Activated CD4-positive, alpha-beta memory T cell treated with anti-CD3 and anti-CD28 coated beads, Interleukin-2, amount 10 ng/mL, durations not matched to agents 7 days and 5 days (primary cell): ENCODE measurements at regions not wholly inside any gene's neighbourhood (a gene's known extent, or its start where the extent isn't known, plus 50 kb on each side); places are given as distances from the start of the nearest gene placed in this dataset.

Source experiments
- CTCF ChIA-PET: fragments of 350-600 bp; sonication (Branson Sonifier 250); formaldehyde crosslinking; loops from one replicate; lab custom pipeline; 2021; ENCODE audit warnings: antibody characterized with exemption, inconsistent platforms; lab: Charles Lee
- POLR2A ChIA-PET: fragments of 350-600 bp; sonication (Branson Sonifier 250); formaldehyde crosslinking; loops from one replicate; lab custom pipeline; 2021; ENCODE audit warnings: antibody characterized with exemption; lab: Charles Lee
- DNase-seq: peaks from one replicate; pipeline ENCODE4 v3.0.0-alpha.2; 2020
- H3K27ac Mint-ChIP-seq: one replicate; pipeline ENCODE4 v1.8.0; 2021; ENCODE audit warnings: mild to moderate bottlenecking, mixed read lengths
- H3K27me3 Mint-ChIP-seq: one replicate; pipeline ENCODE4 v1.8.0; 2021; ENCODE audit warnings: mixed read lengths
- H3K36me3 Mint-ChIP-seq: one replicate; pipeline ENCODE4 v1.8.0; 2021; ENCODE audit warnings: low read depth, mixed read lengths
- H3K4me1 Mint-ChIP-seq: one replicate; pipeline ENCODE4 v1.8.0; 2021; ENCODE audit warnings: mixed read lengths
- H3K4me3 Mint-ChIP-seq: one replicate; pipeline ENCODE4 v1.8.0; 2021; ENCODE audit warnings: mild to moderate bottlenecking, mixed read lengths
- H3K9me3 Mint-ChIP-seq: one replicate; pipeline ENCODE4 v1.8.0; 2021; ENCODE audit warnings: mixed read lengths

DNA sequence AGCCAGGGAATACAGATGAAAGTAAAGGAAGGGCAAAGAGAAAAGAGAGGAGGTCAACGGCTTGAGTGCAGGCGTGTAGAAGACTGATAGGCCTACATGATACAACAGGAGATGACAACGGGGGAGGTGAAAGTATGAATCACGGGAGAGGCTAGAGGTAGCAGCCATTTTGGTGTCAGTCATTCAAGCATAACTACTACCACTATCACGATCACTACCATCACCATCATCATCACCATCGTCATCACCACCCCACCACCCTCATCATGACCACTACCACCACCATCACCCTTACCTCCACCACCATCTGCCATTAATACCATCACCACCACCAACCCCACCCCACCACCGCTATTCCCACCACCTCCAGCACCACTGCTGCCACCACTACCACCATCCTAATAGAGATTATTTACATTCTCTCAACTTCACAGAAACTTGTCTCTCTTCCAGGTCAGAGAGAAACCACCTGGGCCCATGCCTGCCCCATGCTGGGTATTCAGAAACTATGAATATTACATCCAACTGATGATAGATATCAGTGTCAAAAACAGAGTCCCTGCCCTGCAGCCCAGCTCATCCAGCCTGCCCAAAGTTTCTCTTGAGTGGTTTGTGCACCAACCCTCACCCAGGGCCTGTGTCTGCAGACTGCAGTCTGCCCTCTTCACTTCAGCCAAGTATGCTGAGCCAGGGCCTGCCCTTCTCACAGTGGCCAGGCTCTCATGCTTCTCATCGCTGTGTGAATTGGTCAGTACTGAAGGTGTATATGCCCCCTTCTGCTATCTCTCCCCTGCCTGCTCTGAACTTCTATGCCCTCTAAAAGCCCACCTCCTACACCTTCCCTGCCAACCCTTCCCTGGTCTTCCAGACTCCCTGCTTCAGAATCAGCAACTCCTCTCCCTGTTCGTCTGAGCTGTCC, 215.6 kb upstream of the TLE3 start:
- CTCF ChIA-PET: no interaction called here
- Mint-ChIP-seq H3K4me3 (no peak overlapping the region), H3K9me3 (no peaks in the 10 kb centered on the region), H3K27me3 (peaks cover 20% of the 10 kb centered on the region), H3K36me3 (no peaks in the 10 kb centered on the region), H3K4me1 (peaks cover 4% of the 10 kb centered on the region), H3K27ac (no peak overlapping the region)
- DNase-seq: no peak
- POLR2A ChIA-PET: interaction anchor here (0.6 kb wide), 1 partner anchor 340 kb away, joined by 3 read pairs; no protein-coding TSS in a partner anchor

DNA sequence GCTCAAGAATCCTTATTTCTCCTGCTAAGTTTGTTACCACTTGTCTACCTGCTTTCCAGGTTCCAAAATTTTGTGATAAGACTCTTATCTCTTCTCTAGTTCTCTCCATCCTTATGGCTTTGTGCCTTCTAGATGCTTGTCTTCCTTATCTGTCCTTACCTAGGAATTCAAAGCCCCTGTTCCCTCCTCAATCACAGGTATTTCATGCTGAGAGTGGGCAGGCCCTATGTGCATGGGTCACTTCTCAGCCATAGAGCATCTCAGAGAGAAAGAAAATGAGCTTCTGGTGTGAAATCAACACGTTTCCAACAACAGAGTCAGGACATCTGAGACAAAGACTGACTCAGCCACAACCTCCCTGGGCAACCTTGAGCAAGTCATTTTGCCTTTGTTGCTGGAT, 214.1 kb upstream of the TLE3 start:
- Mint-ChIP-seq H3K4me1 (peaks cover 9% of the 10 kb centered on the region), H3K27ac (no peak overlapping the region), H3K4me3 (no peak overlapping the region), H3K36me3 (no peaks in the 10 kb centered on the region), H3K9me3 (no peaks in the 10 kb centered on the region), H3K27me3 (peaks cover 29% of the 10 kb centered on the region)
- no peak for DNase-seq
- ChIA-PET CTCF (no interaction called here), POLR2A (no interaction called here)

DNA sequence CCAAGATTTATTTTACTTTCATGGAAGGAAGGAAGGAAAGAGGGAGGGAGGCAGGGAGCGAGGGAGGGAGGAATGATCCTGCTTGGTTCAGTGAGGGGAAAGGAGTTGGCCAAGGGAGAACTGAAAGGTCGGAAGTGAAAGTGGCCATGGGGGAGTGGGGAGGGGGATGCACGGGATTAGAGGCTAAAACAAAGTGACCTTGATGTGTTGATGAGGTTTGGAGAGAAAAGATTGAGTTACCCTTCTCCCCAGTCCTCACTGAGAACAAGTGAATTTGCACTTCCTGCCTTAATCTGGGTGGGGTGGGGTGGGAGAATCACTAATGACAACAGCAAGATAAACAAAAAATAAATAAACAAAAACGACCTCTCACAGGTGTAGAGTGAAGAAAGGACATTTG, 212.0 kb upstream of the TLE3 start:
- CTCF ChIA-PET: no interaction called here
- DNase-seq: no peak
- Mint-ChIP-seq H3K36me3 (no peaks in the 10 kb centered on the region), H3K9me3 (no peaks in the 10 kb centered on the region), H3K27ac (no peak overlapping the region), H3K4me3 (no peak overlapping the region), H3K4me1 (peaks cover 9% of the 10 kb centered on the region), H3K27me3 (peaks cover 33% of the 10 kb centered on the region)
- POLR2A ChIA-PET: no interaction called here

DNA sequence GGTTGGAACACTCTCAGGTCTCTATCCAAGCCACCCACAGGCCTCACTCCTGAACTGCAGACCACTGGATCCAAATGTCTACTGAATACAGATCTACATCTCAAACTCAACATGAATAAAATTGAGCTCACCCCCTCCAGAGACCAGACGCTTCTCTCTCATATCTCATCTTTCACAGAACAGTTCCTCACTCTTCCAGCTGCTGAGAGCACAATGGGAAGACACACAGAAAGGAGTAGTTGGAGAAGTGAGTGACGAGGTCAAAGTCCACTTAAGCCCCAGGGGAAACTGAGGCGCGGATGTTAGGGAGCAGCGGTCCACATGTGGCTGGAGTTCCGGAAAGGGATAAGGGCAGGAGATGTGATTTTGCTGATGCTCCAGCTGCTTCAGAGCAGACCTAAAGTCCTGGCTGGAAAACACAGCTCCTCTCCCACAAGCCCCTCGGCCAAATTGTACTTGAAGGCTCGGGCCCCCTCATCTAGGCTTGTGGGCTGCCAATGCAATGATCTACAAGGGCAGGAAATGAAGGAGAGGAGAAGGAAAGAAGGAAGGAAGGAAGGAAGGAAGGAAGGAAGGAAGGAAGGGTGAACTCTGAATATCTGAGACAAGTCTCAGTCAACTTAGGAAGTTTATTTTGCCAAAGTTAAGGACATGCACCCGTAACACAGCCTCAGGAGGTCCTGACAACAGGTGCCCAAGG, 211.2 kb upstream of the TLE3 start:
- Mint-ChIP-seq H3K4me3 (no peak overlapping the region), H3K27me3 (peaks cover 33% of the 10 kb centered on the region), H3K9me3 (no peaks in the 10 kb centered on the region), H3K27ac (no peak overlapping the region), H3K4me1 (peaks cover 9% of the 10 kb centered on the region), H3K36me3 (no peaks in the 10 kb centered on the region)
- ChIA-PET POLR2A (no interaction called here), CTCF (no interaction called here)
- no peak for DNase-seq

DNA sequence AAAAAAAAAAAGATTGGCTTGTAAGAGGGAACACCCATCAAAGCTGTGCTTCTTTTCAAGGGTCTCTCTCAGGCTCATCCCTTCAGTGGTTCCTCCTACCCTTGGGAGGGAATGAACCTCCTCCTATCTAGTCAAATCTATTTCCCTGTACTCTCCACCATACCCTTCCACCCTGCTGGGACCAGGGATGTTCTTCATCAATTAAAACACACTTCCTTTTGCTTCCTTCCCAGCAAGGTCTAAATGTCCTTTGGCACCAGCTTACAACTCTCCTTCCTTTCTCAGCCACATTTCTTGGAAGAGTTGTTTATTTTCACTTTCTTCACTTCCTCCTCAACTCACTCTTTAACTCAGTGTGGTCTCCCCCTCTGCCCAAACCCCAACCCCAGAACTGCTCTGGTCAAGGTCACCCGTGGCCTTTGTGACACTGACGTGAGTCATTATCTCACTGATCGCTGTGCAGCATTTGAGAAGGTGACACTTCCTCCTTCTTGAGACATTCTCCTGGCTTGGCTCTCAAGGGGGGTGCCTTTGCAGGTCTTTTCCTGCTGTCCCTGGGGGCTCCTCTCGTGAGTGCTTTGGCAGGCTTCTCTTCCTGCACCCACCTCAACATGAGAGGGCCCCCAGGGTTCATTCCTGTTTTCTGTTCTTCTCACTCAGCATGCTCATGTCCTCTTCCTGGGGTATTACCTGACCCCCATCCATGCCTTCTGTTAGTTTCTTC, 210.5 kb upstream of the TLE3 start:
- Mint-ChIP-seq H3K4me3 (no peak overlapping the region), H3K36me3 (no peaks in the 10 kb centered on the region), H3K9me3 (no peaks in the 10 kb centered on the region), H3K27me3 (peaks cover 33% of the 10 kb centered on the region), H3K4me1 (peaks cover 9% of the 10 kb centered on the region), H3K27ac (no peak overlapping the region)
- ChIA-PET CTCF (no interaction called here), POLR2A (no interaction called here)
- peak; percentile 28 for DNase-seq

DNA sequence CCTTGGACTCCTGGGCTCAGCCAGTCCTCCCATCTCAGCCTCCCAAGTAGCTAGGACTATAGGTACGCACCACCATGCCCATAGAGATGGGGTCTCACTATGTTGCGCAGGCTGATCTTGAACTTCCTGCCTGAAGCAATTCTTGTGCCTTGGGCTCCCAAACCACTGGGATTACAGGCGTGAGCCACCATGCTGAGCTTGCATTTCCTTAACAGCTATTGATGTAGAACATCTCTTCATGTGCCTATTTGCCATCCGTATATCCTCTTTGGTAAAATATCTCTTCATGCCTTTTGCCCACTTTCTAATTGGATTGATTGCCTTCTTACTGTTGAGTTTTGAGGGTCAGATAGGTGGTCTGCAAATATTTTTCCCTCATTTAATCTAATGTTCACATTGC, 208.9 kb upstream of the TLE3 start:
- CTCF ChIA-PET: no interaction called here
- Mint-ChIP-seq H3K27ac (no peak overlapping the region), H3K27me3 (peaks cover 33% of the 10 kb centered on the region), H3K4me1 (peaks cover 9% of the 10 kb centered on the region), H3K36me3 (no peaks in the 10 kb centered on the region), H3K9me3 (no peaks in the 10 kb centered on the region), H3K4me3 (no peak overlapping the region)
- POLR2A ChIA-PET: no interaction called here
- no peak for DNase-seq

DNA sequence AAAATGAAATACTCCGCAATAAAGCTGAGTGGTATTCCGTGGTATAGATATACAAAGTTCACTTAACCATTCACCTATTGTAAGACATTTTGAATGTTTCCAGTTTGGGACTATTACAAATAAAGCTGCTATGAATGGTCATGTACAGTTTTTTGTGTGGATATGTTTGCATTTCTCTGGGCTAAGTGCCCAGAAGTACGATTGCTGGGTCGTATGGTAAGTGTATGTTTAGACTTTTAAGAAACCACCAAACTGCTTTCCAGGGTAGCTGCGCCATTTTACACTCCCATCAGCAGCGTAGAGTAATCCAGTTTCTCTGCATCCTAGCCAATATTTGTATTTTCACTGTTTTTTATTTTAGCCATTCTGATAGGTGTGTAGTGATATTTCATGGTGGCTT, 208.4 kb upstream of the TLE3 start:
- Mint-ChIP-seq H3K27ac (no peak overlapping the region), H3K36me3 (no peaks in the 10 kb centered on the region), H3K9me3 (no peaks in the 10 kb centered on the region), H3K27me3 (peaks cover 30% of the 10 kb centered on the region), H3K4me1 (peaks cover 12% of the 10 kb centered on the region), H3K4me3 (no peak overlapping the region)
- CTCF ChIA-PET: no interaction called here
- POLR2A ChIA-PET: no interaction called here
- no peak for DNase-seq

DNA sequence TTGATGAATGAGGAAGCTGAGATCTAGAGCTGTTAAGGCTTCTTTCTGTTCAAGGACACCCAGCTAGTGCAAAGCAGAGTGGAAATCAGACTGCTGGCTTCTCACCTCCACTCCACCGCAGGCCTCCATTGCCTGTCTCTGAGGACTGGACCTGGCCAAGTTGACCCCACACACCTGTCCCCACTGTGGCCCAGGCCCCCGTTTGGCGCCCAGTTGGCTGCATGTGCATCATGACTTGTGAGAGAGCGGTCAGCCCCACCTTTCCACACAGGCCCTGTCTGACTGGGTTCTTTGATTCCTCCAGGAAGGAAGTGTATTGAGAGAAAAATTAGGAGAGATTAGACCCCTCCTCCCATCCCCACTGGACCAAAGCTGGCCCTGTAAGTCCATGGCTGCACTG, 206.3 kb upstream of the TLE3 start:
- Mint-ChIP-seq H3K4me3 (no peak overlapping the region), H3K27ac (no peak overlapping the region), H3K9me3 (no peaks in the 10 kb centered on the region), H3K27me3 (peaks cover 20% of the 10 kb centered on the region), H3K36me3 (no peaks in the 10 kb centered on the region), H3K4me1 (peaks cover 25% of the 10 kb centered on the region)
- POLR2A ChIA-PET: no interaction called here
- no peak for DNase-seq
- CTCF ChIA-PET: no interaction called here

DNA sequence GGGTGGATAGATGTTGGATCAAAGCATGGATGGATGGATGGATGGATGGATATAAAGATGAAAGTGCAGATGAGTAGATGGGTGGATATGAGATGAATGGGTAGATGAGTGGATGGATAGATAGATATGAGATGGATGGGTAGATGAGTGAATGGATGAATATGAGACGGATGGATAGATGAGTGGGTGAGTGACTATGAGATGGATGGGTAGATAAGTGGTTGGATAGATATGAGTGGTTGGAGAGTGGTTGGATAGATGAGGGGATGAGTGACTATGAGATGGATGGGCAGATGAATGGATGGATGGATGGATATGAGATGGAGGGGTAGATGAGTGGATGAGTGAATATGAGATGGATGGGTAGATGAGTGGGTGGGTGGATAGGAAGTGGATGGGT, 204.6 kb upstream of the TLE3 start:
- no peak for DNase-seq
- Mint-ChIP-seq H3K36me3 (no peaks in the 10 kb centered on the region), H3K27ac (no peak overlapping the region), H3K27me3 (peaks cover 19% of the 10 kb centered on the region), H3K4me3 (no peak overlapping the region), H3K4me1 (peaks cover 16% of the 10 kb centered on the region), H3K9me3 (no peaks in the 10 kb centered on the region)
- ChIA-PET POLR2A (no interaction called here), CTCF (no interaction called here)

DNA sequence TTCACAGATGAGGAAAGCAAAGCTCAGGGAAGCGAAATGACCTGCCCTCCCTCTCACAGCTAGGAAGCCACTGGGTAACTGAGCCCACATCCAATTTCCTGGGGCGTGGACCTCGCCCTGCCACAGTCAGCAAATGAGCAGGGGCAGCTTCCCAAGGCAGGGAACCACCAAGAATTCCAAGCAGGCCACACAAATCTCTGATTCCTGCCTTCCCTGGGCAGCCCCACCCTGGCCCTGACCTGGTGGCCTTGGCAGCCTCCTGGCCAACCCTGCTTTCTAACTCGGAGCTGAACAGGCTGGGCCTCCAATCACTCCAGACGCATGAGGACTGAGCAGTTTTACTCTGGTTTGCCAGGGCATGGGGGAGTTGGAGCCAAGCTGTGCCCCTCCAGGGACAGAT, 203.7 kb upstream of the TLE3 start:
- ChIA-PET CTCF (interaction anchor here (2.1 kb wide), 1 partner anchor 839 kb away, joined by 5 read pairs; no protein-coding TSS in a partner anchor), POLR2A (interaction anchor here (1.2 to 1.7 kb wide), 4 partner anchors 43 to 838 kb away, joined by 3 to 10 read pairs (median 4); no protein-coding TSS in a partner anchor)
- Mint-ChIP-seq H3K4me3 (no peak overlapping the region), H3K4me1 (peaks cover 16% of the 10 kb centered on the region), H3K27ac (no peak overlapping the region), H3K9me3 (no peaks in the 10 kb centered on the region), H3K27me3 (peaks cover 21% of the 10 kb centered on the region), H3K36me3 (no peaks in the 10 kb centered on the region)
- DNase-seq: no peak

DNA sequence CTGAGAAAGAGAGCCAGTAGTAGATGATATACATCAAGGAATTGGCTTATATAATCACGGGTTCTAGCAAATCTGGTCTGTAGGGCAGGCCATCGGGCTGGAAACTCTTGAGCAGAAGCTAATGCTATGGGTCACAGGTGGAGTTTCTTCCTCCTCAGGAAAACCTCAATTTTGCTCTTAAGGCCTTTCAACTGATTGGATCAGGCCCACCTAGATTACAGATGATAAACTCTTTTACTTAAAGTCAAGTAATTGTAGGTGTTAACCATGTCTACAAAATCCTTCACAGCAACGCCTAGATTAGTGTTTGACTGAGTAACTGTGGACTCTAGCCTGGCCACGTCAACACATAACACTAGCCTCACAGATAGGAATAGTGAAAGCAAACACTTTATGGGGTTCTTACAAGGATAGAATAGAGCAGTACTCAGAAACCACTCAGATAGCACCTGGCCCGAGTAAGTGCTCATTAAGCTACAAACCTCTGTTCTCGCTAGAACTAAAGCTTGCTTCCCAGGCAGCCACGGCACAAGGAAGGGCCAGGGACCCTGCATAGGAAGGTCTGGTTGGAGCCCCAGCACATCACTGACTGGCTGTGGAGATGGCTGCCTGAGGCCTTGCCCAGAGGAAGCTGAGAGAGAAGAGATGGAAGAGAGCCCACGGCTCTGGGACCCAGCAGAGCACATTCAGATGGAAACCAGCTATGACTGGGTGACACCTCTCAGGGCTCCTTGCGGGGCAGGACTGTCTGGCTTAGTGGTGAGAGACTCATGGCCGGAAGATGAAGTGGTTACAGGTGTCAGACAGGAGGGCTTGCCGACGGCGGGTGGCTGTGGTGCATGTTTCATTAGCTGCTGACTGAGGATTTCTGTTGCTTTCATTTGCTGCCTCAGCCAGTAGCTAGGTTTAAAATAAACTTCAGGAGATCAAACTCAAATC, 202.5 kb upstream of the TLE3 start:
- no peak overlapping the region for H3K4me3 Mint-ChIP-seq
- CTCF ChIA-PET: interaction anchor here (1.0 to 2.1 kb wide), 5 partner anchors 186 to 837 kb away, joined by 3 to 5 read pairs (median 3); no protein-coding TSS in a partner anchor
- no peaks in the 10 kb centered on the region for H3K9me3 Mint-ChIP-seq

DNA sequence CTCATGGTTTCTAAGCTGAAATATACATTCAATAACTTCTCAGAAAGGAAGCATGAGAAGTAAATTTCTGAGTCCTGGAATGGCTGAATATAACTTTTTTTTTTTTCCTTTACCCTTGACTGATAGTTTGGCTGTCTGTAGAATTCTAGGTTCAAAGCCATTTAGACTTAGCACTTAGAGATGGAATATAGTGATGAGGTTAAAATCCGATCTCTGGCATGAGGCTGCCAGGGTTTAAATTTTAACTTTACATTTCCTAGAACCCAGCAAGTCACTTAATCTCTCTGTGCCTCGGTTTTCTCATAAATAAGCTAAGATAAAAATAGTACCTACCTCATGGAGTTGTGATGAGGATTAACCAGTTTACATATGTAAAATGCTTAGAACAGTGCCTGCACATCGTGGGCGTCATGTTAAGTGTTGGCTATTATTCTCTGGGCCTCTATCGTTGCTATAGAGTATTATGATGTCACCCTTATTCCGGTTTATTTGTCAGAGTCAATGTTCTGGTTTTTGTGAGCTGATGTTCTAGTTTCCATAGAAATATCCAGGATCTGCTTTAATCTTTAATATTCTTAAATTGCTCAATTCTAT, 199.8 kb upstream of the TLE3 start:
- no peak overlapping the region for H3K27ac Mint-ChIP-seq
- H3K4me3 Mint-ChIP-seq: no peak overlapping the region
- peaks cover 16% of the 10 kb centered on the region for H3K4me1 Mint-ChIP-seq
- no peaks in the 10 kb centered on the region for H3K36me3 Mint-ChIP-seq
- no peak for DNase-seq
- H3K9me3 Mint-ChIP-seq: no peaks in the 10 kb centered on the region
- peaks cover 28% of the 10 kb centered on the region for H3K27me3 Mint-ChIP-seq
- POLR2A ChIA-PET: interaction anchor here (1.0 kb wide), 1 partner anchor 766 kb away, joined by 3 read pairs; no protein-coding TSS in a partner anchor
- CTCF ChIA-PET: interaction anchor here (1.0 kb wide), 1 partner anchor 35 kb away, joined by 3 read pairs; no protein-coding TSS in a partner anchor

More for the DNA sequence above, 202.5 kb upstream of the TLE3 start:
- no peak overlapping the region for H3K27ac Mint-ChIP-seq
- DNase-seq: peak; percentile 81
- POLR2A ChIA-PET: interaction anchor here (0.8 to 1.8 kb wide), 10 partner anchors 41 to 586 kb away, joined by 3 to 10 read pairs (median 4); partner anchors contain the start of gene TLE3
- peaks cover 16% of the 10 kb centered on the region for H3K4me1 Mint-ChIP-seq
- H3K27me3 Mint-ChIP-seq: peaks cover 20% of the 10 kb centered on the region
- H3K36me3 Mint-ChIP-seq: no peaks in the 10 kb centered on the region
